GM18868 (cell line): ENCODE measurements at regions not wholly inside any gene's neighbourhood (a gene's known extent, or its start where the extent isn't known, plus 50 kb on each side); places are given as distances from the start of the nearest gene placed in this dataset.

Experiments
- ATAC-seq: cut with Tn5 transposase; IDR thresholded peaks from one replicate; pipeline ENCODE4 v1.9.1; 2021; ENCODE audit warnings: mild to moderate bottlenecking, moderate library complexity; ENCODE audit not compliant: unreplicated experiment

- no peak for ATAC-seq
Measured at GRCh38 chr14:45381091-45381490, 128.1 kb upstream of the MIS18BP1 start.

- ATAC-seq: no peak
Measured at GRCh38 chr14:45377166-45377565, 124.2 kb upstream of the MIS18BP1 start.

- no peak for ATAC-seq
Measured at GRCh38 chr14:45373877-45374276, 120.9 kb upstream of the MIS18BP1 start.

GRCh38 chr14:45364565-45365156, 111.7 kb upstream of the MIS18BP1 start:
- no peak for ATAC-seq

- ATAC-seq: no peak
Measured at GRCh38 chr14:45362505-45362904, 109.5 kb upstream of the MIS18BP1 start.

- ATAC-seq: no peak
Measured at GRCh38 chr14:45361727-45362126, 108.7 kb upstream of the MIS18BP1 start.

GRCh38 chr14:45359746-45360145, 106.7 kb upstream of the MIS18BP1 start:
- ATAC-seq: no peak

- ATAC-seq: no peak
Measured at GRCh38 chr14:45332360-45332988, 79.5 kb upstream of the MIS18BP1 start.

GRCh38 chr14:45308745-45309397, 55.9 kb upstream of the MIS18BP1 start:
- ATAC-seq: no peak
